ENCODE measurements at regions not wholly inside any gene's neighbourhood (a gene's known extent, or its start where the extent isn't known, plus 50 kb on each side); places are given as distances from the start of the nearest gene placed in this dataset.
A peak's percentile ranks its signal among the peaks of the same experiment; 100 is the strongest.

- no peaks in the 10 kb centered on the region for H3K36me3 Mint-ChIP-seq (ENCODE audit: low read depth)
- no peaks in the 10 kb centered on the region for H3K9me3 Mint-ChIP-seq
- no peak overlapping the region for H3K4me3 Mint-ChIP-seq
- TF ChIP-seq, protein P1, sequence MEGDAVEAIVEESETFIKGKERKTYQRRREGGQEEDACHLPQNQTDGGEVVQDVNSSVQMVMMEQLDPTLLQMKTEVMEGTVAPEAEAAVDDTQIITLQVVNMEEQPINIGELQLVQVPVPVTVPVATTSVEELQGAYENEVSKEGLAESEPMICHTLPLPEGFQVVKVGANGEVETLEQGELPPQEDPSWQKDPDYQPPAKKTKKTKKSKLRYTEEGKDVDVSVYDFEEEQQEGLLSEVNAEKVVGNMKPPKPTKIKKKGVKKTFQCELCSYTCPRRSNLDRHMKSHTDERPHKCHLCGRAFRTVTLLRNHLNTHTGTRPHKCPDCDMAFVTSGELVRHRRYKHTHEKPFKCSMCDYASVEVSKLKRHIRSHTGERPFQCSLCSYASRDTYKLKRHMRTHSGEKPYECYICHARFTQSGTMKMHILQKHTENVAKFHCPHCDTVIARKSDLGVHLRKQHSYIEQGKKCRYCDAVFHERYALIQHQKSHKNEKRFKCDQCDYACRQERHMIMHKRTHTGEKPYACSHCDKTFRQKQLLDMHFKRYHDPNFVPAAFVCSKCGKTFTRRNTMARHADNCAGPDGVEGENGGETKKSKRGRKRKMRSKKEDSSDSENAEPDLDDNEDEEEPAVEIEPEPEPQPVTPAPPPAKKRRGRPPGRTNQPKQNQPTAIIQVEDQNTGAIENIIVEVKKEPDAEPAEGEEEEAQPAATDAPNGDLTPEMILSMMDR (IDR thresholded peaks at IDR 0.05) = no peak
- no peaks in the 10 kb centered on the region for H3K27me3 Mint-ChIP-seq (ENCODE audit: low read depth, poor library complexity)
- H3K27ac Mint-ChIP-seq = no peak overlapping the region
- peaks cover 10% of the 10 kb centered on the region for H3K4me1 Mint-ChIP-seq
- DNase-seq = no peak
Observed at GRCh38 chr7:115346685-115347084, 424.8 kb downstream of the MDFIC start.

DNA sequence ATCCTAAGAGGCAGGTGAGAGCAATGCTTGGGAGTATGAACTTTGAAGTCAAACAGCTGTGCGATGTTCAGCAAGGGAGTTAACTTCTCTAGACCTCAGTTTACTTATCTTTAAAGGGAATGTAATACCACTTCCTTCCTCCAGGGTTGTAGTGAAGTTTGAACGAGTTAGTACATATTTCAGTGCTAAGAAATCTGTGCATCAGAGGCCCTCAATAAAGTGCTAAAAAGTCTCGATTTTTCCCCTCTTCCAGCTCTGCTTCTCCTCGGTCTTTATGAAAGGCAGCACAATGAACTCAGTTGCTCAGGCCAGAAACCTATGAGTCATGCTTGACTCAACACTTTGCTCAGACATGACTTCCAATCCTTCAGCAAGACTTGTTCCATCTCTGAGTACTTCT, 418.9 kb downstream of the MDFIC start:
- H3K9me3 Mint-ChIP-seq = peaks cover 5% of the 10 kb centered on the region
- no peak overlapping the region for H3K27ac Mint-ChIP-seq
- no peaks in the 10 kb centered on the region for H3K36me3 Mint-ChIP-seq (ENCODE audit: low read depth)
- no peaks in the 10 kb centered on the region for H3K27me3 Mint-ChIP-seq (ENCODE audit: low read depth, poor library complexity)
- no peak for DNase-seq
- peaks cover 3% of the 10 kb centered on the region for H3K4me1 Mint-ChIP-seq
- no peak overlapping the region for H3K4me3 Mint-ChIP-seq
- TF ChIP-seq, protein P1 (IDR thresholded peaks at IDR 0.05) = peak; percentile 19

GRCh38 chr7:115338016-115338415, 416.1 kb downstream of the MDFIC start:
- no peak overlapping the region for H3K27ac Mint-ChIP-seq
- no peaks in the 10 kb centered on the region for H3K4me1 Mint-ChIP-seq
- no peak for DNase-seq
- no peaks in the 10 kb centered on the region for H3K36me3 Mint-ChIP-seq (ENCODE audit: low read depth)
- TF ChIP-seq, protein P1 (IDR thresholded peaks at IDR 0.05) = no peak
- H3K9me3 Mint-ChIP-seq = peaks cover 5% of the 10 kb centered on the region
- no peak overlapping the region for H3K4me3 Mint-ChIP-seq
- no peaks in the 10 kb centered on the region for H3K27me3 Mint-ChIP-seq (ENCODE audit: low read depth, poor library complexity)

- Mint-ChIP-seq H3K4me1 (no peaks in the 10 kb centered on the region), H3K27me3 (ENCODE audit: low read depth, poor library complexity) (no peaks in the 10 kb centered on the region), H3K27ac (no peak overlapping the region), H3K36me3 (ENCODE audit: low read depth) (no peaks in the 10 kb centered on the region), H3K9me3 (no peaks in the 10 kb centered on the region), H3K4me3 (no peak overlapping the region)
- TF ChIP-seq, protein P1 (IDR thresholded peaks at IDR 0.05) = no peak
- no peak for DNase-seq
Observed at GRCh38 chr7:115332691-115333090, 410.8 kb downstream of the MDFIC start.

DNA sequence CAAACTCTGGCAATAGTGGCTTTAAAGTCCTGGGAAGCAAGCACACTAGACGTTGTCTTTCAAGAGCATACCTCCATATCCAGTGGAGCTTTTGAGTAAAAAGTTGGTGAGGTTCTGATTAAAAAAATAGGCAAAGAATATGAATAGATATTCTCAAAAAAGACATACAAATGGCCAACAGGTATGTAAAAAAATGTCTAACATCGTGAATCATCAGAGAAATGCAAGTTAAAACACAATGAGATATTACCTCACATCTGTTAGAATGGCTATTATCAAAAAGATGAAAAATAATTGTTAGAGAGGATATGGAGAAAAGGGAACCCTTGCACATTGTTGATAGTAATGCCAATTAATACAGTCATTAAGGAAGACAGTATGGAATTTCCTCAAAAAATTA, 407.1 kb downstream of the MDFIC start:
- H3K27ac Mint-ChIP-seq = no peak overlapping the region
- no peaks in the 10 kb centered on the region for H3K27me3 Mint-ChIP-seq (ENCODE audit: low read depth, poor library complexity)
- H3K9me3 Mint-ChIP-seq = no peaks in the 10 kb centered on the region
- DNase-seq = no peak
- H3K36me3 Mint-ChIP-seq (ENCODE audit: low read depth) = no peaks in the 10 kb centered on the region
- H3K4me1 Mint-ChIP-seq = no peaks in the 10 kb centered on the region
- TF ChIP-seq, protein P1 (IDR thresholded peaks at IDR 0.05) = no peak
- no peak overlapping the region for H3K4me3 Mint-ChIP-seq

DNA sequence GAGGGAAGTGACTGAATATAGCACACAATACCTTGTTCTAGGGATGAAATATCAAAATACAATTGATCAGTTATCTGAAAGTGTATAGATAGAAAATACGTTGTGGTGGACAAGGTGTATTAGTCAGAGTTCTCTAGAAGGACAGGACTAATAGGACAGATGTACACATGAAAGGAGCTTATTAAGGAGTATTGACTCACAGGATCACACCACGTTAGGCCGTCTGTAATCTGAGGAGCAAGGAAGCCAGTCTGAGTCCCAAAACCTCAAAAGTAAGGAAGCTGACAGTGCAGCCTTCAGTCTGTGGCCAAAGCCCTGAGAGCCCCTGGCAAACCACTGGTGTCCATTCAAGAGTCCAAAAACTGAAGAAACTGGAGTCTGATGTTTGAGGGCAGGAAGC, 406.1 kb downstream of the MDFIC start:
- no peaks in the 10 kb centered on the region for H3K9me3 Mint-ChIP-seq
- H3K27me3 Mint-ChIP-seq (ENCODE audit: low read depth, poor library complexity) = no peaks in the 10 kb centered on the region
- H3K4me3 Mint-ChIP-seq = no peak overlapping the region
- peak overlapping the region; percentile 46 for H3K27ac Mint-ChIP-seq
- TF ChIP-seq, protein P1 (IDR thresholded peaks at IDR 0.05) = no peak
- H3K36me3 Mint-ChIP-seq (ENCODE audit: low read depth) = no peaks in the 10 kb centered on the region
- H3K4me1 Mint-ChIP-seq = no peaks in the 10 kb centered on the region
- no peak for DNase-seq

All from nephron progenitor cell (in vitro differentiated cells).